ENCODE measurements at regions not wholly inside any gene's neighbourhood (a gene's known extent, or its start where the extent isn't known, plus 50 kb on each side); places are given as distances from the start of the nearest gene placed in this dataset.

DNA sequence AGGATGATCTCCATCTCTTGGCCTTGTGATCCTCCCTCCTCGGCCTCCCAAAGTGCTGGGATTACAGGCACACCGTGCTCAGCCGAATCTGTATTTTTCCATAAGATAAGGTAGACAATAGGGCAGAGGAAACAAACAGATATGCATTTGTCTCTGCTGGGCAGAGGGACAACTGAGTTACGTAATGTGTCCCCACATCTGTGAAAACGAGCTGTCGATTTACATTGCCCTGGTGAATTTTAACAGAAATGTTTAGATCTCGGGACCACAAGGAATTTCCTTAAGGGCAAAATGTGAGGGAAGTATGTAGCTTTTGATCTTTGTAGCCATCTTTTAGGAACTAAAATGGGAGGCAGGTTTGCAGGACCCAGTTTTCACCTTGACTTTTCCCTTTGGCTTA lies 189.7 kb downstream of the TRIML1 start:
- H3K9me3 Mint-ChIP-seq: peaks cover 27% of the 10 kb centered on the region
- no peak overlapping the region for H3K4me3 Mint-ChIP-seq
- Histone ChIP-seq H3K4me1 (ENCODE audit: control insufficient read depth, insufficient read depth, low read length) (no peaks in the 10 kb centered on the region), H3K27me3 (ENCODE audit: control insufficient read depth, insufficient read depth, low read length, poor library complexity, severe bottlenecking) (no peaks in the 10 kb centered on the region), H3K9me3 (ENCODE audit: control insufficient read depth, low read length) (peaks cover 47% of the 10 kb centered on the region), H3K4me3 (ENCODE audit: low read length) (peak overlapping the region; percentile 4), H3K27ac (ENCODE audit: low read depth, low read length) (no peak overlapping the region), H3K36me3 (ENCODE audit: control insufficient read depth, insufficient read depth, low read length) (no peaks in the 10 kb centered on the region), H3K9ac (ENCODE audit: extremely low read depth, low read length, poor library complexity, severe bottlenecking) (no peak overlapping the region)
- WGBS, 2 experiments (ENCODE audit: insufficient coverage in 1 of 2, insufficient read length in 1 of 2): 86 to 90% methylated on average over 7 of the region's 7 CpGs
- no peaks in the 10 kb centered on the region for H3K27me3 Mint-ChIP-seq (ENCODE audit: insufficient read depth)
- H3K27ac Mint-ChIP-seq: peak overlapping the region; percentile 74
- H3K4me1 Mint-ChIP-seq: peaks cover 9% of the 10 kb centered on the region
- DNase-seq: no peak
- TF ChIP-seq, protein P1, sequence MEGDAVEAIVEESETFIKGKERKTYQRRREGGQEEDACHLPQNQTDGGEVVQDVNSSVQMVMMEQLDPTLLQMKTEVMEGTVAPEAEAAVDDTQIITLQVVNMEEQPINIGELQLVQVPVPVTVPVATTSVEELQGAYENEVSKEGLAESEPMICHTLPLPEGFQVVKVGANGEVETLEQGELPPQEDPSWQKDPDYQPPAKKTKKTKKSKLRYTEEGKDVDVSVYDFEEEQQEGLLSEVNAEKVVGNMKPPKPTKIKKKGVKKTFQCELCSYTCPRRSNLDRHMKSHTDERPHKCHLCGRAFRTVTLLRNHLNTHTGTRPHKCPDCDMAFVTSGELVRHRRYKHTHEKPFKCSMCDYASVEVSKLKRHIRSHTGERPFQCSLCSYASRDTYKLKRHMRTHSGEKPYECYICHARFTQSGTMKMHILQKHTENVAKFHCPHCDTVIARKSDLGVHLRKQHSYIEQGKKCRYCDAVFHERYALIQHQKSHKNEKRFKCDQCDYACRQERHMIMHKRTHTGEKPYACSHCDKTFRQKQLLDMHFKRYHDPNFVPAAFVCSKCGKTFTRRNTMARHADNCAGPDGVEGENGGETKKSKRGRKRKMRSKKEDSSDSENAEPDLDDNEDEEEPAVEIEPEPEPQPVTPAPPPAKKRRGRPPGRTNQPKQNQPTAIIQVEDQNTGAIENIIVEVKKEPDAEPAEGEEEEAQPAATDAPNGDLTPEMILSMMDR (conservative IDR thresholded peaks at IDR 0.05): no peak
- no peaks in the 10 kb centered on the region for H3K36me3 Mint-ChIP-seq (ENCODE audit: low read depth)

DNA sequence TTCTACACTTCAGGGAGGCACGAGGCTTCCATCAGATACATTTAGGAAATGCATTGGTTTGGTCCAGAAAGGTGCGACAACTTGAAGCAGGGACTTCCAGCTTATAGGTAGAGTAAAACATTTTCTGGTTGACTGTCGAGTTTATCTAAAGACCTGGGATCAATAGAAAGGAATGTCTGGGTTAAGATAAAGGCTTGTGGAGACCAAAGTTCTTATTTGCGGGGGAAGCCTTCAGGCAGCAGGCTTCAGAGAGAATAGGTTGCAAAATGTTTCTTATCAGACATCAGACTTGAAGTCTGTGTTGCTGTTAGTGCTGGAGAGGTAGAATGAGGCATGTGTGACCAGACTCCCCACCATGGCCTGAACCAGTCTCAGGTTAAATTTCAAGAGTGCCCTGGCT lies 190.3 kb downstream of the TRIML1 start:
- H3K27ac ChIP-seq (ENCODE audit: low read depth, low read length): no peak overlapping the region
- Mint-ChIP-seq H3K9me3 (peaks cover 26% of the 10 kb centered on the region), H3K4me3 (no peak overlapping the region), H3K27ac (peak overlapping the region; percentile 74), H3K27me3 (ENCODE audit: insufficient read depth) (no peaks in the 10 kb centered on the region), H3K36me3 (ENCODE audit: low read depth) (no peaks in the 10 kb centered on the region), H3K4me1 (peaks cover 9% of the 10 kb centered on the region)
- no peak overlapping the region for H3K9ac ChIP-seq (ENCODE audit: extremely low read depth, low read length, poor library complexity, severe bottlenecking)
- no peaks in the 10 kb centered on the region for H3K27me3 ChIP-seq (ENCODE audit: control insufficient read depth, insufficient read depth, low read length, poor library complexity, severe bottlenecking)
- no peak for DNase-seq
- H3K4me1 ChIP-seq (ENCODE audit: control insufficient read depth, insufficient read depth, low read length): no peaks in the 10 kb centered on the region
- no peaks in the 10 kb centered on the region for H3K36me3 ChIP-seq (ENCODE audit: control insufficient read depth, insufficient read depth, low read length)
- TF ChIP-seq, protein P1 (conservative IDR thresholded peaks at IDR 0.05): no peak
- peak overlapping the region; percentile 4 for H3K4me3 ChIP-seq (ENCODE audit: low read length)
- peaks cover 42% of the 10 kb centered on the region for H3K9me3 ChIP-seq (ENCODE audit: control insufficient read depth, low read length)
- WGBS, 2 experiments (ENCODE audit: insufficient coverage in 1 of 2, insufficient read length in 1 of 2): 62 to 75% methylated on average over 3 to 4 of the region's 4 CpGs

DNA sequence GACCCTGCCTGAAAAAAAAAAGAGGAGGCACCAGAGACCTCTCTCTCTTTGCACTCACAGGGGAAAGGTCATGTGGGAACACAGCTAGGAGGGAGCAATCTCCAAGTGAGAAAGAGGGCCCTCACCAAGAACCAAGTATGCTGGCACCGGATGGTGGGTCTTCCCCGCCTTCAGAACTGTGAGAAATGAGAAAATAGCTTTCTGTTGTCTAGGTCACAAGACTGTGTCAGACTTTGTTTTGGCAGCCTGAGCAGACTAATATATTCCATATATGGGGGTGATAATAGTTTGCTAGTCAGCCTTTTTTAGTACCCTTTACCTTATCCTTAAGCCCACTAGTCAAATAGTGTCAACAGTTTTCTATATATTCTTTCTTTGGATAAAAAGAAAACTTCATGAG lies 193.0 kb downstream of the TRIML1 start:
- Histone ChIP-seq H3K9ac (ENCODE audit: extremely low read depth, low read length, poor library complexity, severe bottlenecking) (no peak overlapping the region), H3K4me3 (ENCODE audit: low read length) (no peak overlapping the region), H3K27me3 (ENCODE audit: control insufficient read depth, insufficient read depth, low read length, poor library complexity, severe bottlenecking) (no peaks in the 10 kb centered on the region), H3K36me3 (ENCODE audit: control insufficient read depth, insufficient read depth, low read length) (no peaks in the 10 kb centered on the region), H3K27ac (ENCODE audit: low read depth, low read length) (no peak overlapping the region), H3K9me3 (ENCODE audit: control insufficient read depth, low read length) (peaks cover 20% of the 10 kb centered on the region), H3K4me1 (ENCODE audit: control insufficient read depth, insufficient read depth, low read length) (no peaks in the 10 kb centered on the region)
- no peak for DNase-seq
- H3K9me3 Mint-ChIP-seq: peaks cover 13% of the 10 kb centered on the region
- H3K36me3 Mint-ChIP-seq (ENCODE audit: low read depth): no peaks in the 10 kb centered on the region
- no peaks in the 10 kb centered on the region for H3K27me3 Mint-ChIP-seq (ENCODE audit: insufficient read depth)
- TF ChIP-seq, protein P1 (conservative IDR thresholded peaks at IDR 0.05): no peak
- peaks cover 9% of the 10 kb centered on the region for H3K4me1 Mint-ChIP-seq
- WGBS, 2 experiments (ENCODE audit: insufficient coverage in 1 of 2, insufficient read length in 1 of 2): 86 to 96% methylated on average over 2 of the region's 2 CpGs
- no peak overlapping the region for H3K27ac Mint-ChIP-seq
- no peak overlapping the region for H3K4me3 Mint-ChIP-seq

Measured in endodermal cell (in vitro differentiated cells).